HG02938 (cell line): ENCODE measurements at regions not wholly inside any gene's neighbourhood (a gene's known extent, or its start where the extent isn't known, plus 50 kb on each side); places are given as distances from the start of the nearest gene placed in this dataset.
"Not testable (repeated sequence)": the region's sequence is repeated elsewhere in the genome, so short reads cannot be mapped to it uniquely, and the experiment has no call there.

Source experiments
- ATAC-seq: cut with Tn5 transposase; IDR thresholded peaks from one replicate; pipeline ENCODE4 v1.9.1; 2021; ENCODE audit warnings: mild to moderate bottlenecking, moderate library complexity; ENCODE audit not compliant: unreplicated experiment

DNA sequence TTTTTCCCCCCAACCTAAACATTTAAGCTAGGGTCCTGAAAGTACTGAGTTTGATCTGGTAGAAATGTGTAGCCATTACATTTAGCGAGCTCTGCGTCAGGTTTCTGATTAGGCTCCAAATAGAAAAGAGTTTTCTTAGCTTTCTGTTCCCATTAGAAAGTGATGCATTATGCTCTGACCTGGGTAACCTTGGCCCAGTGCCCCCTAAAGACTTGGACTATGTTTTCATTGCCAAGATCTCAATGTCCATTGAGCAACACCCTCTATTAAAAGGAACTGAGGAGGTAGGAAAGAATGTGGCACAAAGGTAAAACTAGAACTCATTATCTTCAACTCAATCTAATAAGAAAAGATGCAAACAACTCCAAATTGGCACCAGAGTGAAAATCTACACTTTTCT is 358.9 kb upstream of the PCSK5 start:
- ATAC-seq: no peak

- no peak for ATAC-seq
Measured at GRCh38 chr9:75532233-75533050, 358.0 kb upstream of the PCSK5 start.

GRCh38 chr9:75539523-75539922 is 350.9 kb upstream of the PCSK5 start:
- ATAC-seq: no peak

- ATAC-seq: no peak
Measured at GRCh38 chr9:75540185-75540584, 350.3 kb upstream of the PCSK5 start.

GRCh38 chr9:75541734-75542133 is 348.7 kb upstream of the PCSK5 start:
- ATAC-seq: no peak

GRCh38 chr9:75544815-75545214 is 345.7 kb upstream of the PCSK5 start:
- ATAC-seq: no peak

- no peak for ATAC-seq
Measured at GRCh38 chr9:75545287-75545686, 345.2 kb upstream of the PCSK5 start.

DNA sequence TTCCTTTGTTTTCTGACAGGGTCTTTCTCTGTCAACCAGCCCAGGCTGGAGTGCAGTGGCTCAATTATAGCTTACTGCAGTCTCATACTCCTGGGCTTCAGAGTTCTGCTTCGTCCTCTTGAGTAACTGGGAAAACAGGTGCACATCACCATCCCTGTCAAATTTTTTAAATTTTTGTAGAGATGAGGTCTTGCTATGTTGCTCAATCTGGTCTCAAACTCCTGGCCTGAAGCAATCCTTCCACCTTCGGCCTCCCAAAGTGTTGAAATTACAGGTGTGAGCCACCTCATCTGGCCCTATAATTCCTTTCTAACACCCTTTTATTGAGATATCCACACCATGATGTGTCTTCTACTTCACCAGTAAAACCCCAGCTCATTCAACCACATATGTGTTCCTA is 341.6 kb upstream of the PCSK5 start:
- ATAC-seq: no peak

DNA sequence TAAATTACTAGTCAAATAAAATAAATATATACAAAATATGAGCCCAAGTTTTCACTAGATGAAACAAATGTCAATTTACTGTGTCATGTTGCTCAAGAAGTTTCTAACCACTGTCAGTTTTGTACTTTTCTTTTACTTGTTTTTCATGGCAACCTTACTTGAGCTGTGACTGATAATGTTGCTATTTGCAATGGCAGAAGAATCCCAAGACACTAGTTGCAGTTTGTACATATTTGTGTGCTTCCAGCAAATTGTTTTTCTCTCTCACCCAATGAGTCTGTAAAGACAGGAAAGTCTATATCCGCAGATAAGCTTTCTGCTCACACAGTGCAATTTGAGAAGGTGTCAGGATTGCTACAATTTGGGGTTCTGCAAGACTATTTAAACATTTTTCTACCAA is 338.6 kb upstream of the PCSK5 start:
- ATAC-seq: no peak

GRCh38 chr9:75552941-75553340 is 337.5 kb upstream of the PCSK5 start:
- no peak for ATAC-seq

GRCh38 chr9:75566813-75567212 is 323.7 kb upstream of the PCSK5 start:
- ATAC-seq: not testable (repeated sequence)

DNA sequence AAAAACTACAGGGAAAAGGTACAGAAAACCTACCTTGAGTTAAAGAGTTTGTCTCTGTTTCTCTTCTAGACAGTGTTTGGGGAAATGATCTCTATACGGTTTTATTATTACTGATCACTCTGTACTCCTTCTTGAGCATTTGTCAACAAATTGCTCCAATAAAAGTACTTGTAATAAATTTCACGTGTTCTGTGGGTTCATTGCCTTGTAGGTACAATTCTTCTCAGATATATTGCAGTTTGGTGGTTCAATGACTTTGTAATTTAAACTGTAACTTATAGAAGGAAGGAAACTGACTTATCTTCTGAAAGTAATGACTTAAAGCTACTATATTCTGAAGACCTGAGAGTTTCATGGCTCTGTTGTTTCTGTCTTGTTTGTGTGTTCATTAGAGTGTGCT is 319.9 kb upstream of the PCSK5 start:
- ATAC-seq: no peak

DNA sequence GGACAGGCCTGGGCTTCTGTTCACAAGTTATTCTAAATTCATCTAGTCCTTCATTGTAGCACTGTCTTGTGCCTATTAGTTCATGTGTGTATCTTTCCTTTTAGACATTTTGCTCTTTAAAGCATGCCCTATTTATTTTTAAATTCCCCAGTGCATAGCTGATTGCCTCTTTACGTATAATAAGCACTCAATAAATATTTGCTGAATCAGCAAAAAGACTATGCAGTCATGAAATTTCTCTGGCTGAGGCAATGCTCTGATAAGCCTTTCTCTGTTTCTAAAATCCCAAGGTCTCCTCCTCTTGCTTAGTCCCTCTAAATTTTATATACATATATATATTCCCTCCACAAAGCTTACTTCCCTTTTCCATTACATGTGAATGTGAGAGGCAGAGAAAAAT is 315.9 kb upstream of the PCSK5 start:
- no peak for ATAC-seq

- ATAC-seq: no peak
Measured at GRCh38 chr9:75582870-75583269, 307.6 kb upstream of the PCSK5 start.

GRCh38 chr9:75588808-75589207 is 301.7 kb upstream of the PCSK5 start:
- ATAC-seq: peak; percentile 78

DNA sequence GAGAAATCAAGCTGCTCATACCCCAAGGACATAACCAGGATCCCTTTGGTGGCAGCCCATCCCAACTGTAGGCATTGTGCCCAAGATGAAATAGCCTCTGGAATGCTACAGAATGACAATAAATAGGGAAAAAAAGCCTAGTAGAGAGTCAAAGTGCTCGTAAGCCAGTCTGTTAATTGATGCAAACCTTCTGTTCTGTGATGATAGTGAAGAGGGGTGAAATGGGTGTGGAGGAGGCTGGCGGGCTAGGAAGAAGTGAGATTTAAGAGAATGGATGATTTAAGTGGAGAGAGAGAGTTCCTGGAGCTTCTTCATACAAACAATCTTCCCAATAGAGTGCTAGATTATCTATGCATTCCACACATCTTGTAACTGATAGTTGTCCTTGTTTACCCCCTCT is 301.0 kb upstream of the PCSK5 start:
- ATAC-seq: no peak

- no peak for ATAC-seq
Measured at GRCh38 chr9:75591972-75592371, 298.5 kb upstream of the PCSK5 start.

DNA sequence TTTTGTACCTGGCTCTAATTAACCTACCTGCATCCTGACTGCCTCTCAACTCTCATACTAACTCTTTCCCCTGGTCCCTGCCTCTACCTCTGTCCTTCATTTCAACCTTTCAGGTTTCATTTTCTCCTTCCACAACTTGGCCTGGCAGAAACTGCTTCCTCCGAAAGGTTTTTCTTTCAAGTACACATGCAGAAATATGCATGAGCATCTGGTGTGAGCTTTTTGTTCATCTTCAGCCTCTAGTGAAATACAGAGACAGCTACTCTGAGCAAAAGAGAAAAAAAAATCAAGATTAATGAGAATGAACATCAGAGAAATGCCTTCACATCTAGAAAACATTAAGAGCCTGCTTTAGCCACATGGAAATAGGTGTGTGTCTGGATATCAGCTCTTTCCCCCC is 297.9 kb upstream of the PCSK5 start:
- ATAC-seq: no peak

DNA sequence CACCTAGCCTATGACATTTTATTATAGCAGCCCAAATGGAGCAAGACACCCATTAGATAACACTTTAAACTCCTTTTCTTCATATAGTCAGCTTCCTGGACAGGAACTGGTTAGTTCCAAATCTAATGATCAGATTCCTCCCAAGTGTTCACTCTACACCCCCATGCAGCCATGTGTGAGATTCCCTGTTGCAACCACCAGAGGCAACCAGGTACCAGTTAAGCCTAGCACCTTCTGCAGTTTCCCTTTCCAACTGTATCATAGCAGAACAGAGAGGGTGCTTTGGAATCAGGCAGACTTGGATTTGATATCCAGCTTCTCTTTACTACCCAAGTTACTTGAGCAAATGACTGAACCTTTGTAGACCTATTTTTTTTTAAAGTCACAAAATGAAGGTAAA is 296.6 kb upstream of the PCSK5 start:
- no peak for ATAC-seq

DNA sequence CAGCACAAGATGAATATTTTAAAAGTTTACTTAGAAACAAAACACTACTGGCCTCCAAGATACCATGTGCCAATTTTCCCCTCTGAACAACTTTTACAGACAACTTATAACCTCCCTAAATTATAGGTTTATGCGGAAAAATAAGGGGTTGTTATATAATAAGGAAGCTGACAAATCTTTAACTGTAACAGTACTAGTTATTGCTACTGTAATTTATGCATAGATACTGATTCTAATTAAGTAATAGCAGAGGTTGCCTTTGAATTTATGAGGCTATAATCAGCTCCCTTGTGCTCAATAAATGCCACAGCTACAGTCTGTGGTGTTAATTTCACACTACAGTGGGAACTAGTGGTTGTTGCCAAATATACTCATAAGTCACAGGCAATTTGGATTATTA is 291.3 kb upstream of the PCSK5 start:
- no peak for ATAC-seq

GRCh38 chr9:75601280-75601679 is 289.2 kb upstream of the PCSK5 start:
- no peak for ATAC-seq

- no peak for ATAC-seq
Measured at GRCh38 chr9:75602060-75602459, 288.4 kb upstream of the PCSK5 start.

DNA sequence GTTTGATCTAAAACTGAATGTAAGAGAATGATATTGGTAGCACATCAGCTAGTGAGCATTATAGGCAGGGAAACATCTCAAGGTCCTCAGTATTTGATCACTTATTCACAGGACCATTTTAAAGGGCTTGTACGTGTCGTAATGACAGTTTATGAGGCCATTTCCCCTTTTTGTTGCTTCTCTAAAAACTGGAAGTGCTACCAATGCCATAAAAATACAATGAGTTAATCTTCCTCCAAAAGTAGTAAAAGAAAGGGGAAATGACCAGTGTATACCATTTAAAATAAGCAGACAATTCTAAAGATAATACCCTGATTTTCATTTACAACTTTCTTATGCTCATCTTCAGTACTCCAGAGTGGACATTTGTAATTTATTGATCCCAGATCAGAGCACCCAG is 285.8 kb upstream of the PCSK5 start:
- ATAC-seq: no peak
